Esophagus squamous epithelium (tissue), 4 donors: ENCODE measurements at regions not wholly inside any gene's neighbourhood (a gene's known extent, or its start where the extent isn't known, plus 50 kb on each side); places are given as distances from the start of the nearest gene placed in this dataset.

ENCODE experiments used
- POLR2A ChIP-seq, 4 donors: fragments of 450-650 bp; IDR thresholded peaks; one replicate each; pipeline ENCODE4 v1.6.1; 2017; ENCODE audit warnings: antibody characterized with exemption in 4 of 4, mild to moderate bottlenecking in 4 of 4, moderate library complexity in 3 of 4
- TF ChIP-seq, protein P1 (sequence below), 6 experiments: fragments of 450-650 bp in 4 of 6; fragments of 200-600 bp in 2 of 6; sonication (generic) in 2 of 6; IDR thresholded peaks; one replicate each; pipeline ENCODE4 v1.5.1; 2016 to 2019; ENCODE audit warnings: antibody characterized with exemption in 6 of 6, mild to moderate bottlenecking in 4 of 6, moderate library complexity in 4 of 6

DNA sequence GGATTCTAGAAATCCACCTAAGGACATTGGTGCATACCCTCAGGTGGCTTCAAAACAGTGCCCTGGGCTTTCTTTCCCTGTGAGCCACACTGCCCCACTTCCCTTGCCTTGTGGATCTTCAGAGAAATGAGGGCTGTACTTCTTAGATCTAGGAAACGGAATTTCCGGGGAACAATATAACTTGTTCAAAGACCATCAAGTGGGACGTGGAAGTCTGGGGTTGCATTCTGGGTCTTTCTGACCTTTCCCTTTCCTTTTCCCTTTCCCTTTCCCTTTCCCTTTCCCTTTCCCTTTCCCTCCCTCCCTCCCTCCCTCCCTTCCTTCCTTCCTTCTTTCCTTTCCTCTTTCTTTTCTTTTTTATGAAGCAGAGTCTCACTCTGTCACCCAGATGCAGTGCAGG is 97.1 kb upstream of the SALL1 start:
- TF ChIP-seq, protein P1, sequence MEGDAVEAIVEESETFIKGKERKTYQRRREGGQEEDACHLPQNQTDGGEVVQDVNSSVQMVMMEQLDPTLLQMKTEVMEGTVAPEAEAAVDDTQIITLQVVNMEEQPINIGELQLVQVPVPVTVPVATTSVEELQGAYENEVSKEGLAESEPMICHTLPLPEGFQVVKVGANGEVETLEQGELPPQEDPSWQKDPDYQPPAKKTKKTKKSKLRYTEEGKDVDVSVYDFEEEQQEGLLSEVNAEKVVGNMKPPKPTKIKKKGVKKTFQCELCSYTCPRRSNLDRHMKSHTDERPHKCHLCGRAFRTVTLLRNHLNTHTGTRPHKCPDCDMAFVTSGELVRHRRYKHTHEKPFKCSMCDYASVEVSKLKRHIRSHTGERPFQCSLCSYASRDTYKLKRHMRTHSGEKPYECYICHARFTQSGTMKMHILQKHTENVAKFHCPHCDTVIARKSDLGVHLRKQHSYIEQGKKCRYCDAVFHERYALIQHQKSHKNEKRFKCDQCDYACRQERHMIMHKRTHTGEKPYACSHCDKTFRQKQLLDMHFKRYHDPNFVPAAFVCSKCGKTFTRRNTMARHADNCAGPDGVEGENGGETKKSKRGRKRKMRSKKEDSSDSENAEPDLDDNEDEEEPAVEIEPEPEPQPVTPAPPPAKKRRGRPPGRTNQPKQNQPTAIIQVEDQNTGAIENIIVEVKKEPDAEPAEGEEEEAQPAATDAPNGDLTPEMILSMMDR (IDR thresholded peaks at IDR 0.05), result no peak
- TF ChIP-seq POLR2A (IDR thresholded peaks at IDR 0.05), result no peak
